Ishikawa (cell line): ENCODE measurements at regions not wholly inside any gene's neighbourhood (a gene's known extent, or its start where the extent isn't known, plus 50 kb on each side); places are given as distances from the start of the nearest gene placed in this dataset.

Source experiments
- CEBPB ChIP-seq: IDR thresholded peaks from 2 replicates; pipeline ENCODE4 v1.6.1; 2012
- CREB1 ChIP-seq: IDR thresholded peaks from 2 replicates; pipeline ENCODE4 v1.6.1; 2012; ENCODE audit warnings: low read depth
- EGR1 ChIP-seq: IDR thresholded peaks from 2 replicates; pipeline ENCODE4 v1.6.1; 2012
- EP300 ChIP-seq: IDR thresholded peaks from 2 replicates; pipeline ENCODE4 v1.6.1; 2012; ENCODE audit warnings: borderline replicate concordance
- FOXM1 ChIP-seq: IDR thresholded peaks from 2 replicates; pipeline ENCODE4 v1.6.1; 2012; ENCODE audit warnings: low read depth, borderline replicate concordance
- NFIC ChIP-seq: IDR thresholded peaks from 2 replicates; pipeline ENCODE4 v1.6.1; 2012
- RAD21 ChIP-seq: IDR thresholded peaks from 2 replicates; pipeline ENCODE4 v1.6.1; 2012; ENCODE audit warnings: low read depth
- TAF1 ChIP-seq: IDR thresholded peaks from 2 replicates; pipeline ENCODE4 v1.6.1; 2012; ENCODE audit warnings: low read depth, mild to moderate bottlenecking
- TCF12 ChIP-seq: IDR thresholded peaks from 2 replicates; pipeline ENCODE4 v1.6.1; 2012; ENCODE audit warnings: low read depth
- TEAD4 ChIP-seq: IDR thresholded peaks from 2 replicates; pipeline ENCODE4 v1.6.1; 2012
- YY1 ChIP-seq: IDR thresholded peaks from 2 replicates; pipeline ENCODE4 v1.6.1; 2012; ENCODE audit warnings: low read depth
- ZBTB7A ChIP-seq: IDR thresholded peaks from 2 replicates; pipeline ENCODE4 v1.6.1; 2012; ENCODE audit warnings: low read depth
- TF ChIP-seq, protein P1 (sequence below): IDR thresholded peaks from 2 replicates; pipeline ENCODE4 v1.6.1; 2012
- TF ChIP-seq, protein P2 (sequence below): IDR thresholded peaks from 2 replicates; pipeline ENCODE4 v1.6.1; 2012
- TF ChIP-seq, protein P3 (sequence below): IDR thresholded peaks from 2 replicates; pipeline ENCODE4 v1.6.1; 2012; ENCODE audit warnings: low read depth, mild to moderate bottlenecking

DNA sequence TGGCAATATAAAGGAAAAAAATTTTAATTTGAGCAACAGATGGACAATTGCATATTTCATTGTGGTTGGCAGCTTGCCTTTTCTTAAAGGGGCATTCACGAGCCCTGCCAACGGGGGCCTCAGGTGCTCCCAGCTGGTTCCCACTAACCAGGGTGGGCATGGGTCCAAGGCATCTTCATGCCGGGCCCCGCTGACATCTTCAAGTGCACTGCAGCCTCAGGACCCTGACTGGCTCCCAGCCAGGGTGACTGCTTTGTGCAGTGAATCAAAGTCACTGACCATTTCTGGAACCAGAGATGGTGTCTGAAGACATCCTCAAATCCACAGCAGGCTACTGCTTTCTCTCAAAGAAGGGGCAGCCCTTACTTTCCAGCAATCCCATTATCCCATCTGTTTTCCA is 275.2 kb upstream of the MGMT start:
- no peak for TF ChIP-seq CREB1
- no peak for TF ChIP-seq TEAD4
- no peak for TF ChIP-seq ZBTB7A
- no peak for TF ChIP-seq TCF12
- no peak for TF ChIP-seq NFIC
- TF ChIP-seq TAF1 = no peak
- TF ChIP-seq, protein P1, sequence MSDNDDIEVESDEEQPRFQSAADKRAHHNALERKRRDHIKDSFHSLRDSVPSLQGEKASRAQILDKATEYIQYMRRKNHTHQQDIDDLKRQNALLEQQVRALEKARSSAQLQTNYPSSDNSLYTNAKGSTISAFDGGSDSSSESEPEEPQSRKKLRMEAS = no peak
- no peak for TF ChIP-seq EP300
- TF ChIP-seq RAD21 = no peak
- no peak for TF ChIP-seq CEBPB
- TF ChIP-seq, protein P2, sequence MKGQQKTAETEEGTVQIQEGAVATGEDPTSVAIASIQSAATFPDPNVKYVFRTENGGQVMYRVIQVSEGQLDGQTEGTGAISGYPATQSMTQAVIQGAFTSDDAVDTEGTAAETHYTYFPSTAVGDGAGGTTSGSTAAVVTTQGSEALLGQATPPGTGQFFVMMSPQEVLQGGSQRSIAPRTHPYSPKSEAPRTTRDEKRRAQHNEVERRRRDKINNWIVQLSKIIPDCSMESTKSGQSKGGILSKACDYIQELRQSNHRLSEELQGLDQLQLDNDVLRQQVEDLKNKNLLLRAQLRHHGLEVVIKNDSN = no peak
- TF ChIP-seq, protein P3, sequence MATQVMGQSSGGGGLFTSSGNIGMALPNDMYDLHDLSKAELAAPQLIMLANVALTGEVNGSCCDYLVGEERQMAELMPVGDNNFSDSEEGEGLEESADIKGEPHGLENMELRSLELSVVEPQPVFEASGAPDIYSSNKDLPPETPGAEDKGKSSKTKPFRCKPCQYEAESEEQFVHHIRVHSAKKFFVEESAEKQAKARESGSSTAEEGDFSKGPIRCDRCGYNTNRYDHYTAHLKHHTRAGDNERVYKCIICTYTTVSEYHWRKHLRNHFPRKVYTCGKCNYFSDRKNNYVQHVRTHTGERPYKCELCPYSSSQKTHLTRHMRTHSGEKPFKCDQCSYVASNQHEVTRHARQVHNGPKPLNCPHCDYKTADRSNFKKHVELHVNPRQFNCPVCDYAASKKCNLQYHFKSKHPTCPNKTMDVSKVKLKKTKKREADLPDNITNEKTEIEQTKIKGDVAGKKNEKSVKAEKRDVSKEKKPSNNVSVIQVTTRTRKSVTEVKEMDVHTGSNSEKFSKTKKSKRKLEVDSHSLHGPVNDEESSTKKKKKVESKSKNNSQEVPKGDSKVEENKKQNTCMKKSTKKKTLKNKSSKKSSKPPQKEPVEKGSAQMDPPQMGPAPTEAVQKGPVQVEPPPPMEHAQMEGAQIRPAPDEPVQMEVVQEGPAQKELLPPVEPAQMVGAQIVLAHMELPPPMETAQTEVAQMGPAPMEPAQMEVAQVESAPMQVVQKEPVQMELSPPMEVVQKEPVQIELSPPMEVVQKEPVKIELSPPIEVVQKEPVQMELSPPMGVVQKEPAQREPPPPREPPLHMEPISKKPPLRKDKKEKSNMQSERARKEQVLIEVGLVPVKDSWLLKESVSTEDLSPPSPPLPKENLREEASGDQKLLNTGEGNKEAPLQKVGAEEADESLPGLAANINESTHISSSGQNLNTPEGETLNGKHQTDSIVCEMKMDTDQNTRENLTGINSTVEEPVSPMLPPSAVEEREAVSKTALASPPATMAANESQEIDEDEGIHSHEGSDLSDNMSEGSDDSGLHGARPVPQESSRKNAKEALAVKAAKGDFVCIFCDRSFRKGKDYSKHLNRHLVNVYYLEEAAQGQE = no peak
- TF ChIP-seq YY1 = no peak
- TF ChIP-seq EGR1 = no peak
- TF ChIP-seq FOXM1 = no peak

DNA sequence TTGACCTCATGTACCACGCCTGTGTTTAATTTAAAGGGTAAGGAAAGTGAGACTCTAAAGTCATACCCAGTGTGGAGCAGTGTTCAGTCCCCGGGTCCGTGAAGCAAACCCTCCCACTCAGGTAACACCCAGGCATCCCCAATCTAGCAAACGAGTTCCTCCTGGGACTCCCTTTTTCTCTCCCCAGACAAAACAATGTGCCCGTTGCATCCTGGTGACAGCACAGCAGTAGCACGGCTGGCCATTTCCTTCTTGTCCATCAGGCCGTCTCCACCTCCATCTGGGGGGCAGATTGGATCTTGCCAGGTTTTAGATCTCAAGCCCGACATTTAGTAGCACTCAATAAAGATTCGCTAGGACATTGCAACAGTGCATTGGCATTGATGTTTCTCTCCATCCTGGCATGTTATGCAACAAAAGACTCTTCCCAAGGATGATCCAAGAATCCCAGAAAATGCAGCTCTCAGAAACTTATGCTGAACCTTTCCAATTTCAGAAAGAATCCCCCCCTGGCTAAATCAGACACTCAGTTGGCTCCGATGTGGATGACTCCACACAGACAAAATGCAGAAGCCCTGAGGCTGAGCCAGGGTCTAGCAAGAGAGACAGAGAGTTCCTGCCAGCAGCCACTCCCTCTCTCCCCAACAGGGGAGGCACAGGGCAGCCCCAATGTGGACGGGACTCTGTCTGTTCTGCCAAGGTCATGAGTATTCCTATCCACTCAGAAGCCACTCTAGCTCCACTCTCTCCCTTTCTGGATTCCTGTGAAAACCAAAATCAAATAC is 274.5 kb upstream of the MGMT start:
- TF ChIP-seq NFIC (no peak), TCF12 (no peak), TEAD4 (no peak), EGR1 (no peak), EP300 (no peak), CREB1 (no peak)
- TF ChIP-seq, protein P3 = no peak

DNA sequence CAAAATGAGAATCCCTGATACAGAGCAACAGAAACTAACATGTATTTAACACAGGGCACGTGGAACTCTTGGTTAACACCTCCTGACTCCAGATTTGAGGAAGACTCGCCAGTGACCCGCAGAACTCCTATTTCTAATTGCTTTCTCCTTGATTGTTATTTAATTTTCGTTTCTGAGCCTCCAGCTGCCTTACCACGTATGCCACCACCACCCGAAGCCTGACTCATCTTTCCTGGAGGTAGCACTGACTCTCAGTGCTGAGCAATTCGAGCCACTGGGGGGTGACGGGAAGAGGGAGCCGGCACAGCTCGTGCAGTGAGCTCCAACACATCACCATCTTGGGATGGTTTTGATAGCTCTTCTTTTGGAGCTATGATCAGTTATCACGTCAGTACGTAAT is 273.9 kb upstream of the MGMT start:
- TF ChIP-seq TAF1 (no peak), NFIC (no peak), RAD21 (no peak), EGR1 (no peak), EP300 (no peak), YY1 (no peak), ZBTB7A (no peak), CREB1 (no peak), TCF12 (no peak), FOXM1 (no peak)

GRCh38 chr10:129194181-129194870 is 272.7 kb upstream of the MGMT start:
- TF ChIP-seq CREB1 (no peak), EP300 (no peak), FOXM1 (no peak), ZBTB7A (no peak), RAD21 (no peak), CEBPB (no peak), TEAD4 (no peak), NFIC (no peak), YY1 (no peak), TAF1 (no peak), EGR1 (no peak), TCF12 (no peak)
- TF ChIP-seq, protein P1 = no peak
- TF ChIP-seq, protein P2 = no peak
- TF ChIP-seq, protein P3 = no peak
